ENCODE measurements at regions not wholly inside any gene's neighbourhood (a gene's known extent, or its start where the extent isn't known, plus 50 kb on each side); places are given as distances from the start of the nearest gene placed in this dataset.

GRCh38 chrX:5054852-5055251, 1173.8 kb downstream of the NLGN4X start:
- TF ChIP-seq ETS1 (conservative IDR thresholded peaks at IDR 0.05; ENCODE audit: control insufficient read depth, low read depth, low read length), result no peak
- no peak for TF ChIP-seq MXI1 (IDR thresholded peaks at IDR 0.05; ENCODE audit: low read depth, low read length)
- no peak for TF ChIP-seq ZNF449 (CRISPR knock-in tag; IDR thresholded peaks at IDR 0.05)
- no peak for TF ChIP-seq POLR2A (conservative IDR thresholded peaks at IDR 0.05)
